HEK293 (cell line): ENCODE measurements at regions not wholly inside any gene's neighbourhood (a gene's known extent, or its start where the extent isn't known, plus 50 kb on each side); places are given as distances from the start of the nearest gene placed in this dataset.
A peak's percentile ranks its signal among the peaks of the same experiment; 100 is the strongest.

Experiments
- FEZF1 ChIP-seq: fragments of 450-650 bp; formaldehyde crosslinking; IDR thresholded peaks from 2 replicates; pipeline ENCODE4 v1.5.1; 2016; ENCODE audit warnings: missing biosample characterization, missing genetic modification characterization
- GLI2 ChIP-seq: fragments of 450-650 bp; formaldehyde crosslinking; IDR thresholded peaks from 2 replicates; pipeline ENCODE4; 2017; ENCODE audit warnings: missing biosample characterization, missing genetic modification characterization, low read depth, borderline replicate concordance
- GLIS1 ChIP-seq: fragments of 450-650 bp; formaldehyde crosslinking; IDR thresholded peaks from 2 replicates; pipeline ENCODE4 v1.5.1; 2016; ENCODE audit warnings: missing biosample characterization, missing genetic modification characterization
- OSR2 ChIP-seq: fragments of 450-650 bp; formaldehyde crosslinking; IDR thresholded peaks from 2 replicates; pipeline ENCODE4 v1.5.1; 2016; ENCODE audit warnings: missing biosample characterization, missing genetic modification characterization
- YY2 ChIP-seq: fragments of 450-650 bp; formaldehyde crosslinking; IDR thresholded peaks from 2 replicates; pipeline ENCODE4 v1.5.1; 2016; ENCODE audit warnings: missing biosample characterization, missing genetic modification characterization
- ZNF133 ChIP-seq: fragments of 450-650 bp; formaldehyde crosslinking; IDR thresholded peaks from 2 replicates; pipeline ENCODE4 v1.5.1; 2016; ENCODE audit warnings: missing biosample characterization, missing genetic modification characterization
- ZNF184 ChIP-seq: fragments of 450-650 bp; IDR thresholded peaks from 2 replicates; pipeline ENCODE4 v1.5.1; 2018; ENCODE audit warnings: missing biosample characterization, mild to moderate bottlenecking, missing genetic modification characterization
- ZNF2 ChIP-seq: fragments of 450-650 bp; formaldehyde crosslinking; IDR thresholded peaks from 2 replicates; pipeline ENCODE4 v1.5.1; 2016; ENCODE audit warnings: missing biosample characterization, missing genetic modification characterization
- ZNF24 ChIP-seq: fragments of 450-650 bp; formaldehyde crosslinking; IDR thresholded peaks from 2 replicates; pipeline ENCODE4 v1.5.1; 2016; ENCODE audit warnings: missing biosample characterization, missing genetic modification characterization
- ZNF324 ChIP-seq: fragments of 450-650 bp; formaldehyde crosslinking; IDR thresholded peaks from 2 replicates; pipeline ENCODE4 v1.5.1; 2016; ENCODE audit warnings: missing biosample characterization, missing genetic modification characterization
- ZNF335 ChIP-seq: fragments of 450-650 bp; formaldehyde crosslinking; conservative IDR thresholded peaks from 2 replicates; pipeline ENCODE4 v1.5.1; 2016; ENCODE audit warnings: missing biosample characterization, missing genetic modification characterization
- ZNF433 ChIP-seq: fragments of 450-650 bp; formaldehyde crosslinking; IDR thresholded peaks from 2 replicates; pipeline ENCODE4 v1.5.1; 2016; ENCODE audit warnings: missing biosample characterization, missing genetic modification characterization, low read depth
- ZNF549 ChIP-seq: fragments of 450-650 bp; IDR thresholded peaks from 2 replicates; pipeline ENCODE4 v1.5.1; 2018; ENCODE audit warnings: missing biosample characterization, missing genetic modification characterization, mild to moderate bottlenecking, inconsistent platforms, moderate library complexity
- ZNF555 ChIP-seq: fragments of 450-650 bp; formaldehyde crosslinking; conservative IDR thresholded peaks from 2 replicates; pipeline ENCODE4 v1.5.1; 2017; ENCODE audit warnings: missing biosample characterization, mild to moderate bottlenecking, missing genetic modification characterization, inconsistent platforms
- ZNF623 ChIP-seq: fragments of 450-650 bp; formaldehyde crosslinking; IDR thresholded peaks from 2 replicates; pipeline ENCODE4 v1.5.1; 2016; ENCODE audit warnings: missing biosample characterization, missing genetic modification characterization
- ZNF664 ChIP-seq: fragments of 450-650 bp; formaldehyde crosslinking; IDR thresholded peaks from 2 replicates; pipeline ENCODE4 v1.5.1; 2016; ENCODE audit warnings: missing biosample characterization, missing genetic modification characterization
- ZNF768 ChIP-seq: fragments of 450-650 bp; formaldehyde crosslinking; IDR thresholded peaks from 2 replicates; pipeline ENCODE4 v1.5.1; 2018; ENCODE audit warnings: missing biosample characterization, mild to moderate bottlenecking, missing genetic modification characterization
- TF ChIP-seq, protein P1 (sequence below): fragments of 450-650 bp; IDR thresholded peaks from 2 replicates; pipeline ENCODE4 v1.5.1; 2018; ENCODE audit warnings: missing biosample characterization, missing genetic modification characterization
- TF ChIP-seq, protein P2 (sequence below): fragments of 450-650 bp; formaldehyde crosslinking; IDR thresholded peaks from 2 replicates; pipeline ENCODE4 v1.5.0; 2017; ENCODE audit warnings: missing biosample characterization, missing genetic modification characterization, borderline replicate concordance
- TF ChIP-seq, protein P3 (sequence below): fragments of 450-650 bp; formaldehyde crosslinking; IDR thresholded peaks from 2 replicates; pipeline ENCODE4 v1.5.1; 2017; ENCODE audit warnings: missing biosample characterization, mild to moderate bottlenecking, missing genetic modification characterization, moderate library complexity
- TF ChIP-seq, protein P4 (sequence below): sonication (generic); formaldehyde crosslinking; IDR thresholded peaks from 2 replicates; pipeline ENCODE4 v1.8.1; 2022; ENCODE audit warnings: mild to moderate bottlenecking, moderate library complexity, missing genetic modification reagents
- TF ChIP-seq, protein P5 (sequence below): IDR thresholded peaks from 2 replicates; pipeline ENCODE4 v1.6.1; 2011; ENCODE audit warnings: mild to moderate bottlenecking, low read depth, low read length, borderline replicate concordance
- TF ChIP-seq, protein P6 (sequence below): fragments of 450-650 bp; IDR thresholded peaks from 2 replicates; pipeline ENCODE4 v1.5.1; 2018; ENCODE audit warnings: missing biosample characterization, mild to moderate bottlenecking, missing genetic modification characterization
- TF ChIP-seq, protein P7 (sequence below): fragments of 450-650 bp; formaldehyde crosslinking; IDR thresholded peaks from 2 replicates; pipeline ENCODE4 v1.5.1; 2016; ENCODE audit warnings: missing biosample characterization, missing genetic modification characterization, low read depth

DNA sequence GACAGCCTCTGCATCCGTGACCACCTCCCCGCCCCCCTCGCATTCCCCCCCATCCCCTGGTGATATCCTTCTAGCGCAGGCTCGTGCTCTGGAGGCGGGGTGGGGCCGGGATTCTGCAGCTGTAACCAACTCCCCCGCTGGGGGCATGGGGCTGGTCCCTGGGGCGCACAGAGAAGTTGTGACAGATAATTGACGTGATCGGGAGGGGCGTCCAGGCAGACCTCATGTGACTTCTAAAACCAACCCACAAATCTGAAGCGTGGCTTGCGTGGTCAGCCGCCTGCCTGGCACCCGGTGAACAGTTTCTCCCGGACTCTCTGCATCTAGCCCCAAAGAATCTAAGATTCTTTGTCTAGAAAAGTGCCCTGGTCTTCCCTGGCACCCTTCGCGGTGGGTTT lies 100.6 kb upstream of the IGF1R start (continued):
- TF ChIP-seq, protein P1, sequence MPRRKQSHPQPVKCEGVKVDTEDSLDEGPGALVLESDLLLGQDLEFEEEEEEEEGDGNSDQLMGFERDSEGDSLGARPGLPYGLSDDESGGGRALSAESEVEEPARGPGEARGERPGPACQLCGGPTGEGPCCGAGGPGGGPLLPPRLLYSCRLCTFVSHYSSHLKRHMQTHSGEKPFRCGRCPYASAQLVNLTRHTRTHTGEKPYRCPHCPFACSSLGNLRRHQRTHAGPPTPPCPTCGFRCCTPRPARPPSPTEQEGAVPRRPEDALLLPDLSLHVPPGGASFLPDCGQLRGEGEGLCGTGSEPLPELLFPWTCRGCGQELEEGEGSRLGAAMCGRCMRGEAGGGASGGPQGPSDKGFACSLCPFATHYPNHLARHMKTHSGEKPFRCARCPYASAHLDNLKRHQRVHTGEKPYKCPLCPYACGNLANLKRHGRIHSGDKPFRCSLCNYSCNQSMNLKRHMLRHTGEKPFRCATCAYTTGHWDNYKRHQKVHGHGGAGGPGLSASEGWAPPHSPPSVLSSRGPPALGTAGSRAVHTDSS (tag by site-specific recombination), result no peak
- TF ChIP-seq FEZF1 (no peak), ZNF2 (no peak), GLIS1 (tag by site-specific recombination) (peak; percentile 77), GLI2 (tag by site-specific recombination) (no peak), ZNF433 (no peak), ZNF549 (tag by site-specific recombination) (no peak), YY2 (tag by site-specific recombination) (no peak), ZNF133 (tag by site-specific recombination) (no peak), ZNF335 (tag by site-specific recombination) (no peak), ZNF623 (no peak), ZNF324 (tag by site-specific recombination) (0 out of 2 replicates have a peak, but pooled peaks have one; percentile 24), ZNF24 (tag by site-specific recombination) (no peak), OSR2 (tag by site-specific recombination) (no peak), ZNF555 (tag by site-specific recombination) (no peak), ZNF664 (tag by site-specific recombination) (no peak), ZNF768 (no peak), ZNF184 (tag by site-specific recombination) (no peak)
- TF ChIP-seq, protein P2, sequence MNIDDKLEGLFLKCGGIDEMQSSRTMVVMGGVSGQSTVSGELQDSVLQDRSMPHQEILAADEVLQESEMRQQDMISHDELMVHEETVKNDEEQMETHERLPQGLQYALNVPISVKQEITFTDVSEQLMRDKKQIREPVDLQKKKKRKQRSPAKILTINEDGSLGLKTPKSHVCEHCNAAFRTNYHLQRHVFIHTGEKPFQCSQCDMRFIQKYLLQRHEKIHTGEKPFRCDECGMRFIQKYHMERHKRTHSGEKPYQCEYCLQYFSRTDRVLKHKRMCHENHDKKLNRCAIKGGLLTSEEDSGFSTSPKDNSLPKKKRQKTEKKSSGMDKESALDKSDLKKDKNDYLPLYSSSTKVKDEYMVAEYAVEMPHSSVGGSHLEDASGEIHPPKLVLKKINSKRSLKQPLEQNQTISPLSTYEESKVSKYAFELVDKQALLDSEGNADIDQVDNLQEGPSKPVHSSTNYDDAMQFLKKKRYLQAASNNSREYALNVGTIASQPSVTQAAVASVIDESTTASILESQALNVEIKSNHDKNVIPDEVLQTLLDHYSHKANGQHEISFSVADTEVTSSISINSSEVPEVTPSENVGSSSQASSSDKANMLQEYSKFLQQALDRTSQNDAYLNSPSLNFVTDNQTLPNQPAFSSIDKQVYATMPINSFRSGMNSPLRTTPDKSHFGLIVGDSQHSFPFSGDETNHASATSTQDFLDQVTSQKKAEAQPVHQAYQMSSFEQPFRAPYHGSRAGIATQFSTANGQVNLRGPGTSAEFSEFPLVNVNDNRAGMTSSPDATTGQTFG (tag by site-specific recombination), result no peak
- TF ChIP-seq, protein P3, sequence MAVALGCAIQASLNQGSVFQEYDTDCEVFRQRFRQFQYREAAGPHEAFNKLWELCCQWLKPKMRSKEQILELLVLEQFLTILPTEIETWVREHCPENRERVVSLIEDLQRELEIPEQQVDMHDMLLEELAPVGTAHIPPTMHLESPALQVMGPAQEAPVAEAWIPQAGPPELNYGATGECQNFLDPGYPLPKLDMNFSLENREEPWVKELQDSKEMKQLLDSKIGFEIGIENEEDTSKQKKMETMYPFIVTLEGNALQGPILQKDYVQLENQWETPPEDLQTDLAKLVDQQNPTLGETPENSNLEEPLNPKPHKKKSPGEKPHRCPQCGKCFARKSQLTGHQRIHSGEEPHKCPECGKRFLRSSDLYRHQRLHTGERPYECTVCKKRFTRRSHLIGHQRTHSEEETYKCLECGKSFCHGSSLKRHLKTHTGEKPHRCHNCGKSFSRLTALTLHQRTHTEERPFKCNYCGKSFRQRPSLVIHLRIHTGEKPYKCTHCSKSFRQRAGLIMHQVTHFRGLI, result no peak
- TF ChIP-seq, protein P4, sequence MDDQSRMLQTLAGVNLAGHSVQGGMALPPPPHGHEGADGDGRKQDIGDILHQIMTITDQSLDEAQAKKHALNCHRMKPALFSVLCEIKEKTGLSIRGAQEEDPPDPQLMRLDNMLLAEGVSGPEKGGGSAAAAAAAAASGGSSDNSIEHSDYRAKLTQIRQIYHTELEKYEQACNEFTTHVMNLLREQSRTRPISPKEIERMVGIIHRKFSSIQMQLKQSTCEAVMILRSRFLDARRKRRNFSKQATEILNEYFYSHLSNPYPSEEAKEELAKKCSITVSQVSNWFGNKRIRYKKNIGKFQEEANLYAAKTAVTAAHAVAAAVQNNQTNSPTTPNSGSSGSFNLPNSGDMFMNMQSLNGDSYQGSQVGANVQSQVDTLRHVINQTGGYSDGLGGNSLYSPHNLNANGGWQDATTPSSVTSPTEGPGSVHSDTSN, result no peak
- TF ChIP-seq, protein P5, sequence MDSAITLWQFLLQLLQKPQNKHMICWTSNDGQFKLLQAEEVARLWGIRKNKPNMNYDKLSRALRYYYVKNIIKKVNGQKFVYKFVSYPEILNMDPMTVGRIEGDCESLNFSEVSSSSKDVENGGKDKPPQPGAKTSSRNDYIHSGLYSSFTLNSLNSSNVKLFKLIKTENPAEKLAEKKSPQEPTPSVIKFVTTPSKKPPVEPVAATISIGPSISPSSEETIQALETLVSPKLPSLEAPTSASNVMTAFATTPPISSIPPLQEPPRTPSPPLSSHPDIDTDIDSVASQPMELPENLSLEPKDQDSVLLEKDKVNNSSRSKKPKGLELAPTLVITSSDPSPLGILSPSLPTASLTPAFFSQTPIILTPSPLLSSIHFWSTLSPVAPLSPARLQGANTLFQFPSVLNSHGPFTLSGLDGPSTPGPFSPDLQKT, result no peak
- TF ChIP-seq, protein P6, sequence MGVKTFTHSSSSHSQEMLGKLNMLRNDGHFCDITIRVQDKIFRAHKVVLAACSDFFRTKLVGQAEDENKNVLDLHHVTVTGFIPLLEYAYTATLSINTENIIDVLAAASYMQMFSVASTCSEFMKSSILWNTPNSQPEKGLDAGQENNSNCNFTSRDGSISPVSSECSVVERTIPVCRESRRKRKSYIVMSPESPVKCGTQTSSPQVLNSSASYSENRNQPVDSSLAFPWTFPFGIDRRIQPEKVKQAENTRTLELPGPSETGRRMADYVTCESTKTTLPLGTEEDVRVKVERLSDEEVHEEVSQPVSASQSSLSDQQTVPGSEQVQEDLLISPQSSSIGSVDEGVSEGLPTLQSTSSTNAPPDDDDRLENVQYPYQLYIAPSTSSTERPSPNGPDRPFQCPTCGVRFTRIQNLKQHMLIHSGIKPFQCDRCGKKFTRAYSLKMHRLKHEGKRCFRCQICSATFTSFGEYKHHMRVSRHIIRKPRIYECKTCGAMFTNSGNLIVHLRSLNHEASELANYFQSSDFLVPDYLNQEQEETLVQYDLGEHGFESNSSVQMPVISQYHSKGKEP, result no peak
- TF ChIP-seq, protein P7, sequence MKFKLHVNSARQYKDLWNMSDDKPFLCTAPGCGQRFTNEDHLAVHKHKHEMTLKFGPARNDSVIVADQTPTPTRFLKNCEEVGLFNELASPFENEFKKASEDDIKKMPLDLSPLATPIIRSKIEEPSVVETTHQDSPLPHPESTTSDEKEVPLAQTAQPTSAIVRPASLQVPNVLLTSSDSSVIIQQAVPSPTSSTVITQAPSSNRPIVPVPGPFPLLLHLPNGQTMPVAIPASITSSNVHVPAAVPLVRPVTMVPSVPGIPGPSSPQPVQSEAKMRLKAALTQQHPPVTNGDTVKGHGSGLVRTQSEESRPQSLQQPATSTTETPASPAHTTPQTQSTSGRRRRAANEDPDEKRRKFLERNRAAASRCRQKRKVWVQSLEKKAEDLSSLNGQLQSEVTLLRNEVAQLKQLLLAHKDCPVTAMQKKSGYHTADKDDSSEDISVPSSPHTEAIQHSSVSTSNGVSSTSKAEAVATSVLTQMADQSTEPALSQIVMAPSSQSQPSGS, result 0 out of 2 replicates have a peak, but pooled peaks have one; percentile 3
